GM12892 (cell line): ENCODE measurements at regions not wholly inside any gene's neighbourhood (a gene's known extent, or its start where the extent isn't known, plus 50 kb on each side); places are given as distances from the start of the nearest gene placed in this dataset.

Experiments used
- POLR2A ChIP-seq: IDR thresholded peaks from 2 replicates; pipeline ENCODE4 v1.6.1; 2011; ENCODE audit warnings: low read depth, low read length, control low read depth
- POLR2AphosphoS5 ChIP-seq: IDR thresholded peaks from 2 replicates; pipeline ENCODE4 v1.6.1; 2011; ENCODE audit warnings: low read depth, low read length, control low read depth
- TAF1 ChIP-seq: IDR thresholded peaks from 2 replicates; pipeline ENCODE4 v1.6.1; 2011; ENCODE audit warnings: low read depth, mild to moderate bottlenecking, control low read depth, low read length, borderline replicate concordance

GRCh38 chr12:114744691-114745090, 60.7 kb upstream of the TBX3 start:
- no peak for TF ChIP-seq TAF1
- no peak for TF ChIP-seq POLR2AphosphoS5
- TF ChIP-seq POLR2A = no peak
